PC-9 (cell line): ENCODE measurements at regions not wholly inside any gene's neighbourhood (a gene's known extent, or its start where the extent isn't known, plus 50 kb on each side); places are given as distances from the start of the nearest gene placed in this dataset.
"Not testable (repeated sequence)": the region's sequence is repeated elsewhere in the genome, so short reads cannot be mapped to it uniquely, and the experiment has no call there.

Experiments
- BruUV-seq: library from RNA; stranded (reverse); fragments of 400-500 nt; replicated peaks from 2 replicates; lab custom pipeline; 2021; lab: Mats Ljungman, UMichigan
- CTCF ChIA-PET: fragments of 300-600 bp; sonication (Branson Sonifier 250); formaldehyde crosslinking; loops from one replicate; lab custom pipeline; 2022; ENCODE audit warnings: antibody characterized with exemption; lab: Charles Lee
- POLR2A ChIA-PET: fragments of 300-600 bp; sonication (Branson Sonifier 250); formaldehyde crosslinking; loops from one replicate; lab custom pipeline; 2022; ENCODE audit warnings: antibody characterized with exemption; ENCODE audit not compliant: unreplicated experiment; lab: Charles Lee
- DNase-seq, 2 experiments: peaks; one replicate each; pipeline versions ENCODE4 v3.0.0 to v3.0.0-alpha.2; 2015 to 2022; ENCODE audit warnings: mixed read lengths in 1 of 2
- H2AFZ ChIP-seq: fragments of 200-600 bp; sonication (generic); 2 replicates; pipeline ENCODE4 v1.8.1; 2017; ENCODE audit warnings: antibody characterized with exemption
- H3F3A ChIP-seq: fragments of 200-600 bp; sonication (generic); 2 replicates; pipeline ENCODE4 v1.8.1; 2017; ENCODE audit warnings: antibody characterized with exemption, mild to moderate bottlenecking, low read depth; ENCODE audit not compliant: insufficient read depth
- H3K27ac ChIP-seq: fragments of 200-600 bp; sonication (generic); 2 replicates; pipeline ENCODE4 v1.6.1; 2016; ENCODE audit warnings: mixed run types
- H3K27me3 ChIP-seq: fragments of 200-600 bp; sonication (generic); 2 replicates; pipeline ENCODE4 v1.6.1; 2016; ENCODE audit warnings: low read depth, mixed run types; ENCODE audit not compliant: insufficient read depth
- H3K36me3 ChIP-seq: fragments of 200-600 bp; sonication (generic); 2 replicates; pipeline ENCODE4 v1.6.1; 2016; ENCODE audit warnings: low read depth, mixed run types
- H3K4me1 ChIP-seq: fragments of 200-600 bp; sonication (generic); replicated peaks from 2 replicates; pipeline ENCODE4 v1.6.1; 2016; ENCODE audit warnings: mixed run types; ENCODE audit not compliant: insufficient read depth
- H3K4me2 ChIP-seq: fragments of 200-600 bp; sonication (generic); 2 replicates; pipeline ENCODE4 v1.6.1; 2017; ENCODE audit warnings: mixed run types
- H3K4me3 ChIP-seq: fragments of 200-600 bp; sonication (generic); 2 replicates; pipeline ENCODE4 v1.6.1; 2016; ENCODE audit warnings: mixed run types
- H3K79me2 ChIP-seq: fragments of 200-600 bp; sonication (generic); 2 replicates; pipeline ENCODE4 v1.6.1; 2017; ENCODE audit warnings: low read depth, mixed run types
- H3K9me2 ChIP-seq: fragments of 200-600 bp; sonication (generic); 2 replicates; pipeline ENCODE4 v1.8.1; 2017; ENCODE audit warnings: mild to moderate bottlenecking; ENCODE audit not compliant: insufficient read depth
- H3K9me3 ChIP-seq: fragments of 200-600 bp; sonication (generic); 2 replicates; pipeline ENCODE4 v1.8.1; 2016; ENCODE audit warnings: low read depth; ENCODE audit not compliant: insufficient read depth
- H4K20me1 ChIP-seq: fragments of 200-600 bp; sonication (generic); 2 replicates; pipeline ENCODE4 v1.8.1; 2017; ENCODE audit not compliant: insufficient read depth
- EZH2 ChIP-seq: fragments of 200-600 bp; sonication (generic); IDR thresholded peaks from 2 replicates; pipeline ENCODE4 v1.8.0; 2017; ENCODE audit warnings: antibody characterized with exemption, low read depth
- intact Hi-C: fragments of 100-400 bp; cut with micrococcal nuclease; formaldehyde crosslinking; loops from one replicate; pipeline ENCODE4 v1.10.0; 2022; ENCODE audit not compliant: unreplicated experiment
- TF ChIP-seq, protein P1 (sequence below): fragments of 200-600 bp; sonication (generic); conservative IDR thresholded peaks from 2 replicates; pipeline ENCODE4 v1.6.1; 2017; ENCODE audit warnings: mixed run types, antibody characterized with exemption, mild to moderate bottlenecking, moderate library complexity

DNA sequence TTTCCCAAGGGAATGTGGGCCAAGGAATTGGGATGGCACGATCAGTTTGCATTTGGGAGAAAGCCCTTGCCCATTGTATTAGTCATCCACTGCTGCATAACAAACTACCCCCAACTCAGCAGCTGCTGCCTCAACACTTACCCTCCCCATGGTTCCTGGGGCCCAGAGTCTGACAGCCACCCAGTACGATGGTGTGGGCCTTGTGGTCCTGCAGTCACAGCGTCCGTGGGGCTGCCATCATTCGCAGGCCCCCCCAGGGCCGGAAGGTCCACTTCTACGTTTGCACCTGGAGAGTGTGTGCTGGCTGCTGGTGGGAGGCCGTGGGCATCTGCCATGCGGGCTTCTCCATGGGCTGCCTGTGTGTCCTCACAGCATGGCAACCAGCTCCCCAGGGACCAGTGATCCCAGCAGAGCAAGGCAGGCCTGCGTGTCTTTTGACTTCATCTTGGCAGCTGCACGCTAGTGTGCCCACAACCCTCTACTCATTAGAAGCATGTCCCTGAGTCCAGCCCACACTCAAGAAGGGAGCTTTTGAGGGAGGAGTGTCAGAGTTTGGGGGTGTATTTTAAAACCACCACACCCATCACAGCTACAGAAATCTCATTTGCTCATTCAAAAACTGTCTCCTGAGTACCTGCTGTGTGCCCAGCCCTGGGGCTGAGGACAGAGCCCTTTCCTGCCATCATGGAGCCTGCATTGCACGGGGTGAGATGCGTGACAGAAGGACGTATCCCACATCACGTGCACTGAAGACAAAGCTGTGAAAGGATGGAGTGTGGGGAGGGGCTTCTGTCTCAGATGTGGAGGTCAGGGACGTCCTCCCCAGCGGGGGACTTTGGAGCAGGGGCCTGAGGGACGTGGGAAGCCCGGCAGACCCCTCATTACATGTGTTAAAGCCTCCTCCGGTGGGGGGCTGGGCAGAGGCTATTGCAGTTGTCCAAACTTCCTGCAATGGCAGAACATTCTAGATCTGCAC lies 185.0 kb upstream of the ZNF469 start:
- H3K4me2 ChIP-seq, result no peak overlapping the region
- H3K27me3 ChIP-seq, result no peaks in the 10 kb centered on the region
- DNase-seq, result no peak
- H2AFZ ChIP-seq, result no peak overlapping the region
- H3K27ac ChIP-seq, result no peak overlapping the region
- CTCF ChIA-PET, result no interaction called here
- H3K79me2 ChIP-seq, result no peaks in the 10 kb centered on the region
- TF ChIP-seq, protein P1, sequence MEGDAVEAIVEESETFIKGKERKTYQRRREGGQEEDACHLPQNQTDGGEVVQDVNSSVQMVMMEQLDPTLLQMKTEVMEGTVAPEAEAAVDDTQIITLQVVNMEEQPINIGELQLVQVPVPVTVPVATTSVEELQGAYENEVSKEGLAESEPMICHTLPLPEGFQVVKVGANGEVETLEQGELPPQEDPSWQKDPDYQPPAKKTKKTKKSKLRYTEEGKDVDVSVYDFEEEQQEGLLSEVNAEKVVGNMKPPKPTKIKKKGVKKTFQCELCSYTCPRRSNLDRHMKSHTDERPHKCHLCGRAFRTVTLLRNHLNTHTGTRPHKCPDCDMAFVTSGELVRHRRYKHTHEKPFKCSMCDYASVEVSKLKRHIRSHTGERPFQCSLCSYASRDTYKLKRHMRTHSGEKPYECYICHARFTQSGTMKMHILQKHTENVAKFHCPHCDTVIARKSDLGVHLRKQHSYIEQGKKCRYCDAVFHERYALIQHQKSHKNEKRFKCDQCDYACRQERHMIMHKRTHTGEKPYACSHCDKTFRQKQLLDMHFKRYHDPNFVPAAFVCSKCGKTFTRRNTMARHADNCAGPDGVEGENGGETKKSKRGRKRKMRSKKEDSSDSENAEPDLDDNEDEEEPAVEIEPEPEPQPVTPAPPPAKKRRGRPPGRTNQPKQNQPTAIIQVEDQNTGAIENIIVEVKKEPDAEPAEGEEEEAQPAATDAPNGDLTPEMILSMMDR, result no peak
- TF ChIP-seq EZH2, result no peak
- no peaks in the 10 kb centered on the region for H3K9me3 ChIP-seq
- no peaks in the 10 kb centered on the region for H3K36me3 ChIP-seq
- no peaks in the 10 kb centered on the region for H3F3A ChIP-seq
- BruUV-seq, result no TSS peak
- no peaks in the 10 kb centered on the region for H3K9me2 ChIP-seq
- POLR2A ChIA-PET, result interaction anchor here (0.6 kb wide), 1 partner anchor 185 kb away, joined by 5 read pairs; the partner anchor contains the start of gene ZNF469
- intact Hi-C loops, result loop anchor here (10.0 kb wide), 1 partner anchor 187 kb away; the partner anchor contains the start of gene ZNF469
- H4K20me1 ChIP-seq, result no peaks in the 10 kb centered on the region
- H3K4me3 ChIP-seq, result no peak overlapping the region
- no peaks in the 10 kb centered on the region for H3K4me1 ChIP-seq

DNA sequence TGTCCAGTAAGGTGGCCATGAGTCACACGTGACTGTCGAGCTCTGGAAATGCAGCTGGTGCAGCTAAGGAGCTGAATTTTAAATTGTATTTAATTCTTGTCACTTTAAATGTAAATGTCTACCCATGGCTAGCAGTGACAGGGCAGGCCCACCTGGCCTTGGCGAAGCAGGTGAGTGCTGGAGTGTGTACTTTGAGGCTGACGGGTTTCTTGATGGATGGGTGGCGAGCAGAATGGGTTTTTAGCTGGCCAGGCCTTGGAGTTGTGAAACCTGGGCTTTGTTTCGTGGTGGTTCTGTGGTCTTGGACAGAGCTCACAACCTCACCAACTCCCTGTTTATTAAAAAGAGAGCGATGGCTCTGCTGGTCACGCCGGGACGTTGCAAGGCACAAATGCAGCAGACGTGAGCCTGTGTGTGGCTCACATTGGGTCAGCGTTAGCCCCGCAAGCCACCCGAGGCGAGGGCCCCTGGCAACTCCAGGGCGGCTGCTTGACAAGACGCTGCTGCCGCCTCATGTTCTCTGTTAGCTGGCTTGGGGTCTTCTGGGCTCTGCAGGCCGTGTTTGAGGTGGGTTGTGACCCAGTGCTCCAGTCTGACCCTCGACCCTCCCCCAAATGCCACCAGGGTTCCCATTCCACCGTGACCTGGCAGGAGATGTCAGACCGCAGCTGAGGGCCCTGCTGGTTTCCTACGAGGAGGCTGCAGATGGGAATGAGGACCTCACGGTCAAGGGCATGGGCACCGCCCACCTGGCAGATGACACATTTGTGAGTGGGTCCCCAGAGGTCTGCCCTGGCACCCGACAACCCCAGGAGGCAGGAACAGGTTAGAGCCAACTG lies 184.1 kb upstream of the ZNF469 start:
- DNase-seq, POLR2A ChIA-PET, H3K9me3 ChIP-seq, H3K79me2 ChIP-seq, H2AFZ ChIP-seq, H3K4me1 ChIP-seq, H3K9me2 ChIP-seq, H4K20me1 ChIP-seq, H3K27me3 ChIP-seq, H3K4me3 ChIP-seq, H3K27ac ChIP-seq, H3F3A ChIP-seq, CTCF ChIA-PET, H3K4me2 ChIP-seq, H3K36me3 ChIP-seq, BruUV-seq: not testable (repeated sequence)
- intact Hi-C loops, result loop anchor here (10.0 kb wide), 1 partner anchor 186 kb away; the partner anchor contains the start of gene ZNF469

DNA sequence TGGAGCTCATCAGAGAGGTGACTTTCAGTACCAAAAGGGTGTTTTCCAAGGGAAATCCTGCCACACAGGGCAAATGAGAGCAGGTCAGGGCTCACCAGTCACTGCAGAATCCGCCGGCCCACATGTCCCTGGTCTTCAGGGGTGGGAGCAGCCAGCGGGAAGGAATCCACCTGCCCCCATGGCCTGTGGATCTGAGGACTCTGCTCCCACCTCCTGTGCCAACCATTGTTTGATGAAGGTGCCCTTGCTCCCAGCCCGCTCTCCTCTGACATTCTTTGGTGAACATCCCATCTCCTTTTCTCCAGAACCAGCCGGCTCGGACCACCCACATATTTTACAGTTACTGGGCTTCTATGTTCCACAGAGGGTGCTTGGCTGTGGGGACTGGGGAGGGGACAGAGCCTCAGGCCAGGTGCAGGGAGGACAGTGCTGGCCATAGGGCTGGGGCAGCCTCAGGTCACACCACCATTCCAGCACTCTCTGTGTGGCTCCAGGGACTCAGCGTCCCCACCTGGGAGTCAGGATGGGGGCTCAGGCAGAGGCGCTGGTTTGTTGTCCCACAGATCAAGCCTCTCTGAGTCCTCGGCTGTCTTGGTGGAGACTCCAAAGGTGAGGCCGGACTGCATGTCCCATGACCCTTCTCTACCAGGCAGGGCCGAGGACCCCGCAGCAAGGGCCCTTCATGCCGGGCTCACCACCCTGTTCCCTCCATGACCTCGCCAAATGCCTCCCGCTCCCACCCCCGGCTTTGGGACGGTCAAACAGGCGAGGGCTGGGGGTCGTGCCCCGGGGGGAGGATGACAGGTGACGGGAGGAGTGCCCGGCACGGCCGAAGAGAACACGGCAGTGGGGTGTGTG lies 183.2 kb upstream of the ZNF469 start:
- H4K20me1 ChIP-seq, CTCF ChIA-PET, H3F3A ChIP-seq, BruUV-seq, H3K36me3 ChIP-seq, H3K4me2 ChIP-seq, POLR2A ChIA-PET, H3K4me3 ChIP-seq, H2AFZ ChIP-seq, DNase-seq, H3K27me3 ChIP-seq, H3K4me1 ChIP-seq, H3K9me3 ChIP-seq, H3K79me2 ChIP-seq, H3K27ac ChIP-seq, H3K9me2 ChIP-seq: not testable (repeated sequence)
- intact Hi-C loops, result loop anchor here (10.0 kb wide), 1 partner anchor 185 kb away; the partner anchor contains the start of gene ZNF469

DNA sequence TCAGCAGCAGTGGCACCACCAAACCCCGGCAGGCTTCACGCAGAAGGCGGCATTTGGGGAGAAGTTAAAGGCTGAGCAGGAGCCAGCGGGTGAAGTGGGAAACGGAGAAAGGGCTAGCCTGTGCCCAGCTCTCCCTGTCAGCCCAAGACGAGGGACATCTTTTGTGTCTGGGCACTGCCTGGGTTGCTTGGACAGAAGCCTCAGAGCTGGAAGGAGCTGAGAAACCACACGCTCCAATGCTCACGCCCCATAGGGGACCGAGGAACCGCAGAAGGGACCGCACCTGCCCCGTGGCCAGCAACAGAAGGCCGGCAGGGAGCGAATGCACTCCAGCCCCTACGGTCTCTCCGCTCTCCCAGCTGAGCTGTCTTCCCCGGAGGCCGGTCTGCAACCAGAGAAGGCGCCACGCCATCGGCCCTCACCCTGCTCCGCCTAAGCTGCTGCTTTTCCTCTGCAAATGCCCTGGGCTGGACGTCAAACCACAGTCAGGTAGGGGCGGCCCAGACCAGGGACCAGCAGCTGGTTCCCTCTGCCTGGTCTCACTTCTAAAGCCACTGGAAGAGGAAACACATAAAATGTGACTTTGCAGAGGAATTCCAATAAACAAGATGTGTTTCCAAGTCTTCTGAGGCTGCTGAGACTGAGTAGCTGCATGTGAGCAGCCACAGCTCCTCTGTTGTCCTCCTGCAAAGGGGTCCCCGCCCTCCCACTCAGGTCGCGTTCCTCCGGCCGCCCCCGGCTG lies 182.4 kb upstream of the ZNF469 start:
- CTCF ChIA-PET, H3K79me2 ChIP-seq, BruUV-seq, H3K4me2 ChIP-seq, H3K9me2 ChIP-seq, H3K27me3 ChIP-seq, H3K27ac ChIP-seq, H4K20me1 ChIP-seq, POLR2A ChIA-PET, H3K9me3 ChIP-seq, DNase-seq, H3K36me3 ChIP-seq, H3K4me3 ChIP-seq, H3K4me1 ChIP-seq, H2AFZ ChIP-seq, intact Hi-C loops, H3F3A ChIP-seq: not testable (repeated sequence)
